ENCODE measurements at regions not wholly inside any gene's neighbourhood (a gene's known extent, or its start where the extent isn't known, plus 50 kb on each side); places are given as distances from the start of the nearest gene placed in this dataset.

DNA sequence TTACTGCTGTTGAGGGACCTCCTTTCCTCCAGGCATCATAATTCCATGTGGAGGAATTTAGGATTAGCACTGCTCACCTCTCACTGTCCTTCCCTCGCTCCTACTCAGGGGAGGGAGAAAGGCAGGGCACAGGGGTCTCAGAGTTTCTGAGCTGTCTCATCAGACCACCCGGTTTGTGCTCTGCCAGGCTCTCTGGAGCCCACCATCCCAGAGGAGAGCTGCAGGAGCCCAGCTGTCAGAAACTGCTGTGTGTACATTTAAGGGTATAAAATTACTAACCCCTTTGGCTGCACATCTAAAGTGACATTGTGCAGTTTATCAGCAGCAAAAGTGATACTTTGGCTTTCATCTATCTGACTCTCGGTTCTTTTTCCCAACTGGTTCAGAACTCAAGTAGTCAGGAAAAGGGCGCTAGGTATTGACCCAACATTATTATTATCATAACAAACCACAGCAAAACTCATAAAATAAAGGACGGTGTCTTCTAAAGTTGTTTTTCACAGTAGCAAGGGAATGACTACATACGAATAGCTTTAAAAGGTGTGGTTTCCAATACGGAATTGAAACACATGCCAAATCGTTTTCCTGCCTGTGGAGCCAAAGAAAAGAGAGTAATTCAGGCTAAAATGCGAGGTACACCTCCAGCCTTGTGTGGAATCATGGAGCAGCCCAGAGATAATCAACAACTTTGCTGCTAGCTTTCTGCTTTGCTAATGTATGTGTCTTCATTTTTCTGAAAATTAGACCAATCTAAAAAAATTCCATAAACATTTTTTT is 348.1 kb downstream of the TMEM167A start:
- BruUV-seq (replicated peaks): no TSS peak
- TF ChIP-seq EZH2 (IDR thresholded peaks at IDR 0.05; ENCODE audit: borderline replicate concordance, low read depth, low read length, poor library complexity, severe bottlenecking): no peak
- TF ChIP-seq CTCF (conservative IDR thresholded peaks at IDR 0.05; ENCODE audit: low read depth, low read length): no peak
- POLR2A ChIA-PET (ENCODE audit: low non-redundant PET): no interaction called here
- CTCF ChIA-PET: no interaction called here
- intact Hi-C loops (cut with micrococcal nuclease; ENCODE audit: unreplicated experiment): no loop called here
- H3K4me1 ChIP-seq (ENCODE audit: insufficient read depth, low read length, poor library complexity, severe bottlenecking): peaks cover under 1% of the 10 kb centered on the region
- no peak for DNase-seq (ENCODE audit: low spot score)
- no peak overlapping the region for H3K27ac ChIP-seq (ENCODE audit: low read depth, low read length, poor library complexity, severe bottlenecking)
- no peaks in the 10 kb centered on the region for H3K36me3 ChIP-seq (ENCODE audit: insufficient read depth, low read length, poor library complexity, severe bottlenecking)
- H3K4me3 ChIP-seq (ENCODE audit: low read depth, low read length, poor library complexity, severe bottlenecking): no peak overlapping the region
- H3K9me3 ChIP-seq (ENCODE audit: low read depth, low read length, poor library complexity, severe bottlenecking): no peaks in the 10 kb centered on the region
- no peaks in the 10 kb centered on the region for H3K27me3 ChIP-seq (replicated peaks; ENCODE audit: insufficient read depth, low read depth, low read length, poor library complexity)

GRCh38 chr5:82723168-82723567 is 354.0 kb downstream of the TMEM167A start:
- H3K9me3 ChIP-seq (ENCODE audit: low read depth, low read length, poor library complexity, severe bottlenecking): no peaks in the 10 kb centered on the region
- DNase-seq (ENCODE audit: low spot score): no peak
- intact Hi-C loops (cut with micrococcal nuclease; ENCODE audit: unreplicated experiment): no loop called here
- ChIA-PET CTCF (interaction anchor here (0.6 kb wide), 1 partner anchor 419 kb away, joined by 3 read pairs; no protein-coding TSS in a partner anchor), POLR2A (ENCODE audit: low non-redundant PET) (no interaction called here)
- H3K4me3 ChIP-seq (ENCODE audit: low read depth, low read length, poor library complexity, severe bottlenecking): no peak overlapping the region
- no peak overlapping the region for H3K27ac ChIP-seq (ENCODE audit: low read depth, low read length, poor library complexity, severe bottlenecking)
- no peaks in the 10 kb centered on the region for H3K36me3 ChIP-seq (ENCODE audit: insufficient read depth, low read length, poor library complexity, severe bottlenecking)
- H3K27me3 ChIP-seq (replicated peaks; ENCODE audit: insufficient read depth, low read depth, low read length, poor library complexity): no peaks in the 10 kb centered on the region
- TF ChIP-seq EZH2 (IDR thresholded peaks at IDR 0.05; ENCODE audit: borderline replicate concordance, low read depth, low read length, poor library complexity, severe bottlenecking) (no peak), CTCF (conservative IDR thresholded peaks at IDR 0.05; ENCODE audit: low read depth, low read length) (no peak)
- peaks cover 14% of the 10 kb centered on the region for H3K4me1 ChIP-seq (ENCODE audit: insufficient read depth, low read length, poor library complexity, severe bottlenecking)
- BruUV-seq (replicated peaks): no TSS peak

- CTCF ChIA-PET: no interaction called here
- intact Hi-C loops (cut with micrococcal nuclease; ENCODE audit: unreplicated experiment): no loop called here
- DNase-seq (ENCODE audit: low spot score): no peak
- no peak overlapping the region for H3K27ac ChIP-seq (ENCODE audit: low read depth, low read length, poor library complexity, severe bottlenecking)
- no peak overlapping the region for H3K4me3 ChIP-seq (ENCODE audit: low read depth, low read length, poor library complexity, severe bottlenecking)
- H3K27me3 ChIP-seq (replicated peaks; ENCODE audit: insufficient read depth, low read depth, low read length, poor library complexity): no peaks in the 10 kb centered on the region
- H3K9me3 ChIP-seq (ENCODE audit: low read depth, low read length, poor library complexity, severe bottlenecking): no peaks in the 10 kb centered on the region
- no TSS peak for BruUV-seq (replicated peaks)
- no peaks in the 10 kb centered on the region for H3K36me3 ChIP-seq (ENCODE audit: insufficient read depth, low read length, poor library complexity, severe bottlenecking)
- TF ChIP-seq CTCF (conservative IDR thresholded peaks at IDR 0.05; ENCODE audit: low read depth, low read length): no peak
- no peak for TF ChIP-seq EZH2 (IDR thresholded peaks at IDR 0.05; ENCODE audit: borderline replicate concordance, low read depth, low read length, poor library complexity, severe bottlenecking)
- POLR2A ChIA-PET (ENCODE audit: low non-redundant PET): no interaction called here
- peaks cover 14% of the 10 kb centered on the region for H3K4me1 ChIP-seq (ENCODE audit: insufficient read depth, low read length, poor library complexity, severe bottlenecking)
These were observed 356.1 kb downstream of the TMEM167A start for GRCh38 chr5:82721087-82721410.

All from A673 (cell line).